Fibroblast of the aortic adventitia (primary cell): ENCODE measurements at regions not wholly inside any gene's neighbourhood (a gene's known extent, or its start where the extent isn't known, plus 50 kb on each side); places are given as distances from the start of the nearest gene placed in this dataset.

ENCODE experiments used
- DNase-seq: peaks from one replicate; pipeline ENCODE4 v3.0.0-alpha.2; 2010; ENCODE audit warnings: low read depth
- H3K4me3 ChIP-seq: 2 replicates; pipeline ENCODE4 v1.5.1; 2011; ENCODE audit warnings: low read depth, mild to moderate bottlenecking, control low read depth, low read length, moderate library complexity
- CTCF ChIP-seq: IDR thresholded peaks from 2 replicates; pipeline ENCODE4 v1.5.1; 2011; ENCODE audit warnings: mild to moderate bottlenecking, low read length, control low read depth, inconsistent platforms; ENCODE audit not compliant: insufficient read depth

- H3K4me3 ChIP-seq, result no peak overlapping the region
- no peak for TF ChIP-seq CTCF
- DNase-seq, result peak; percentile 18
Measured at GRCh38 chr5:159449925-159450324, 119.6 kb upstream of the IL12B start.

GRCh38 chr5:159450417-159450816, 120.1 kb upstream of the IL12B start:
- H3K4me3 ChIP-seq, result no peak overlapping the region
- no peak for TF ChIP-seq CTCF
- no peak for DNase-seq

- DNase-seq, result peak; percentile 98
- H3K4me3 ChIP-seq, result no peak overlapping the region
Measured at GRCh38 chr5:159451197-159452052, 121.1 kb upstream of the IL12B start.

GRCh38 chr5:159452480-159453167, 122.3 kb upstream of the IL12B start:
- DNase-seq, result no peak
- TF ChIP-seq CTCF, result no peak
- no peak overlapping the region for H3K4me3 ChIP-seq

More at GRCh38 chr5:159451197-159452052, 121.1 kb upstream of the IL12B start:
- no peak for TF ChIP-seq CTCF

- DNase-seq, result no peak
- no peak overlapping the region for H3K4me3 ChIP-seq
- TF ChIP-seq CTCF, result no peak
Measured at GRCh38 chr5:159453209-159453608, 122.9 kb upstream of the IL12B start.

- TF ChIP-seq CTCF, result no peak
- H3K4me3 ChIP-seq, result no peak overlapping the region
- no peak for DNase-seq
Measured at GRCh38 chr5:159456261-159456660, 126.0 kb upstream of the IL12B start.
